ENCODE measurements at regions not wholly inside any gene's neighbourhood (a gene's known extent, or its start where the extent isn't known, plus 50 kb on each side); places are given as distances from the start of the nearest gene placed in this dataset.

GRCh38 chr13:47845981-47846380 is 155.1 kb downstream of the SUCLA2 start:
- CTCF ChIA-PET = no interaction called here
- 100% methylated on average over 1 of the region's 1 CpG for WGBS (ENCODE audit: insufficient coverage)

GRCh38 chr13:47843005-47843404 is 158.1 kb downstream of the SUCLA2 start:
- Mint-ChIP-seq H3K4me1 (no peaks in the 10 kb centered on the region), H3K9me3 (ENCODE audit: insufficient read depth) (no peaks in the 10 kb centered on the region), H3K27ac (no peak overlapping the region), H3K4me3 (no peak overlapping the region), H3K27me3 (no peaks in the 10 kb centered on the region)
- no peak for ATAC-seq (ENCODE audit: low read depth)
- Histone ChIP-seq H3K4me2 (replicated peaks; ENCODE audit: low read depth, low read length, poor library complexity, severe bottlenecking) (no peak overlapping the region), H3K36me3 (replicated peaks in 1 of 2; ENCODE audit: control extremely low read depth in 1 of 2, control insufficient read depth in 1 of 2, extremely low read depth in 1 of 2, insufficient read depth in 2 of 2, low read length in 1 of 2) (no peaks in the 10 kb centered on the region), H3K79me2 (ENCODE audit: control insufficient read depth, insufficient read depth, low read length) (no peaks in the 10 kb centered on the region), H3K9ac (ENCODE audit: low read length) (no peak overlapping the region), H3K4me1 (ENCODE audit: control insufficient read depth in 2 of 2, insufficient read depth in 2 of 2, low read length in 2 of 2) (no peaks in the 10 kb centered on the region), H4K20me1 (ENCODE audit: control insufficient read depth, insufficient read depth, low read length, poor library complexity, severe bottlenecking) (no peaks in the 10 kb centered on the region), H3K27ac (ENCODE audit: low read length in 2 of 2) (no peak overlapping the region), H3K27me3 (replicated peaks in 1 of 4; ENCODE audit: control extremely low read depth in 1 of 4, control insufficient read depth in 3 of 4, insufficient read depth in 4 of 4, low read length in 3 of 4) (no peaks in the 10 kb centered on the region), H3K9me3 (ENCODE audit: control extremely low read depth in 1 of 3, control insufficient read depth in 2 of 3, insufficient read depth in 1 of 3, low read length in 2 of 3) (no peaks in the 10 kb centered on the region), H3K4me3 (ENCODE audit: control extremely low read depth in 1 of 5, extremely low read depth in 1 of 5, insufficient read depth in 1 of 5, low read depth in 2 of 5, low read length in 4 of 5) (no peak overlapping the region), H2AFZ (ENCODE audit: insufficient read depth, low read depth, low read length, poor library complexity, severe bottlenecking) (no peak overlapping the region)
- TF ChIP-seq EZH2 (IDR thresholded peaks at IDR 0.05; ENCODE audit: borderline replicate concordance, insufficient read depth, low read depth, low read length, poor library complexity, severe bottlenecking) (no peak), CTCF (IDR thresholded peaks at IDR 0.05) (no peak)
- CTCF ChIA-PET = no interaction called here
- POLR2A ChIA-PET = no interaction called here
- DNase-seq = no peak
- WGBS (ENCODE audit: insufficient coverage) = 80% methylated on average over 1 of the region's 4 CpGs
- intact Hi-C loops (cut with micrococcal nuclease) = no loop called here

More at GRCh38 chr13:47845981-47846380, 155.1 kb downstream of the SUCLA2 start:
- Histone ChIP-seq H3K9ac (ENCODE audit: low read length) (no peak overlapping the region), H3K4me2 (replicated peaks; ENCODE audit: low read depth, low read length, poor library complexity, severe bottlenecking) (no peak overlapping the region), H3K4me1 (ENCODE audit: control insufficient read depth in 2 of 2, insufficient read depth in 2 of 2, low read length in 2 of 2) (no peaks in the 10 kb centered on the region), H3K4me3 (ENCODE audit: control extremely low read depth in 1 of 5, extremely low read depth in 1 of 5, insufficient read depth in 1 of 5, low read depth in 2 of 5, low read length in 4 of 5) (no peak overlapping the region), H3K27me3 (replicated peaks in 1 of 4; ENCODE audit: control extremely low read depth in 1 of 4, control insufficient read depth in 3 of 4, insufficient read depth in 4 of 4, low read length in 3 of 4) (no peaks in the 10 kb centered on the region), H4K20me1 (ENCODE audit: control insufficient read depth, insufficient read depth, low read length, poor library complexity, severe bottlenecking) (no peaks in the 10 kb centered on the region), H2AFZ (ENCODE audit: insufficient read depth, low read depth, low read length, poor library complexity, severe bottlenecking) (no peak overlapping the region), H3K27ac (ENCODE audit: low read length in 2 of 2) (no peak overlapping the region), H3K36me3 (replicated peaks in 1 of 2; ENCODE audit: control extremely low read depth in 1 of 2, control insufficient read depth in 1 of 2, extremely low read depth in 1 of 2, insufficient read depth in 2 of 2, low read length in 1 of 2) (no peaks in the 10 kb centered on the region), H3K79me2 (ENCODE audit: control insufficient read depth, insufficient read depth, low read length) (no peaks in the 10 kb centered on the region), H3K9me3 (ENCODE audit: control extremely low read depth in 1 of 3, control insufficient read depth in 2 of 3, insufficient read depth in 1 of 3, low read length in 2 of 3) (no peaks in the 10 kb centered on the region)
- POLR2A ChIA-PET = no interaction called here
- no peak for ATAC-seq (ENCODE audit: low read depth)
- no peaks in the 10 kb centered on the region for H3K9me3 Mint-ChIP-seq (ENCODE audit: insufficient read depth)
- TF ChIP-seq CTCF (IDR thresholded peaks at IDR 0.05) (no peak), EZH2 (IDR thresholded peaks at IDR 0.05; ENCODE audit: borderline replicate concordance, insufficient read depth, low read depth, low read length, poor library complexity, severe bottlenecking) (no peak)
- DNase-seq = no peak
- H3K4me3 Mint-ChIP-seq = no peak overlapping the region
- no peak overlapping the region for H3K27ac Mint-ChIP-seq
- peaks cover 6% of the 10 kb centered on the region for H3K27me3 Mint-ChIP-seq
- intact Hi-C loops (cut with micrococcal nuclease) = no loop called here
- H3K4me1 Mint-ChIP-seq = no peaks in the 10 kb centered on the region

Measured in B cell (primary cell).